ENCODE measurements at regions not wholly inside any gene's neighbourhood (a gene's known extent, or its start where the extent isn't known, plus 50 kb on each side); places are given as distances from the start of the nearest gene placed in this dataset.

GRCh38 chr4:60443068-60443467 lies 757.1 kb upstream of the ADGRL3 start:
- no peaks in the 10 kb centered on the region for H3K79me2 ChIP-seq (ENCODE audit: insufficient read depth, low read length)
- H3K14ac ChIP-seq (ENCODE audit: insufficient read depth, low read length): no peak overlapping the region
- H3K36me3 Mint-ChIP-seq (ENCODE audit: insufficient read depth in 1 of 3, low read depth in 3 of 3): no peaks in the 10 kb centered on the region; a peak in 1 of 7 replicates
- H2BK15ac ChIP-seq (ENCODE audit: low read depth, low read length): no peak overlapping the region
- no peaks in the 10 kb centered on the region for H3K79me1 ChIP-seq (ENCODE audit: insufficient read depth, low read depth, low read length, poor library complexity, severe bottlenecking)
- H3K56ac ChIP-seq (ENCODE audit: insufficient read length, low read depth, low read length): no peak overlapping the region
- no peak overlapping the region for H2BK120ac ChIP-seq (ENCODE audit: low read depth, low read length, poor library complexity, severe bottlenecking)
- H3K23me2 ChIP-seq (ENCODE audit: insufficient read length, low read depth, low read length, poor library complexity, severe bottlenecking): no peaks in the 10 kb centered on the region
- H4K20me1 ChIP-seq (ENCODE audit: control insufficient read depth, insufficient read depth, insufficient read length): no peaks in the 10 kb centered on the region
- no peak overlapping the region for H3K9ac ChIP-seq (ENCODE audit: extremely low read depth, insufficient read length, low read length)
- DNase-seq: no peak
- no peak overlapping the region for H2AK5ac ChIP-seq (ENCODE audit: insufficient read length, low read length)
- no peaks in the 10 kb centered on the region for H3K4me1 Mint-ChIP-seq
- no peak overlapping the region for H2BK5ac ChIP-seq (ENCODE audit: insufficient read length, low read length)
- no peak overlapping the region for H3K27ac ChIP-seq (ENCODE audit: insufficient read length, low read depth, low read length)
- H3K4ac ChIP-seq (ENCODE audit: low read depth, low read length): no peak overlapping the region
- TF ChIP-seq CTCF (conservative IDR thresholded peaks at IDR 0.05): no peak
- H3K4me2 ChIP-seq (ENCODE audit: insufficient read depth, insufficient read length, low read length): no peak overlapping the region
- no peak overlapping the region for H2BK20ac ChIP-seq (ENCODE audit: low read depth, low read length, poor library complexity, severe bottlenecking)
- no peak overlapping the region for H2AFZ ChIP-seq (ENCODE audit: low read length)
- no peaks in the 10 kb centered on the region for H3K27me3 Mint-ChIP-seq (ENCODE audit: low read depth)
- H3K18ac ChIP-seq (ENCODE audit: insufficient read length, low read depth, low read length): no peak overlapping the region
- H3K9me3 Mint-ChIP-seq: no peaks in the 10 kb centered on the region; a peak in 2 of 5 replicates
- H3K23ac ChIP-seq (ENCODE audit: insufficient read length, low read depth, low read length): no peak overlapping the region
- no peak overlapping the region for H3K4me3 Mint-ChIP-seq
- H2BK12ac ChIP-seq (ENCODE audit: insufficient read length, low read depth, low read length): no peak overlapping the region
- no peak overlapping the region for H4K5ac ChIP-seq (ENCODE audit: insufficient read length, low read depth, low read length)
- no peaks in the 10 kb centered on the region for H3K27me3 ChIP-seq (ENCODE audit: insufficient read depth, low read length)
- no peak overlapping the region for H3T11ph ChIP-seq (ENCODE audit: low read length)
- no peak overlapping the region for H4K91ac ChIP-seq (ENCODE audit: insufficient read length, low read depth, low read length)
- H3K27ac Mint-ChIP-seq: no peak overlapping the region
- H3K9me3 ChIP-seq (ENCODE audit: control insufficient read depth, low read depth, low read length): no peaks in the 10 kb centered on the region
- no peak overlapping the region for H4K8ac ChIP-seq (replicated peaks; ENCODE audit: insufficient read length, low read depth, low read length)
- H3K4me1 ChIP-seq (ENCODE audit: insufficient read depth, low read length): no peaks in the 10 kb centered on the region

All from H9 (cell line).